GM21619 (cell line): ENCODE measurements at regions not wholly inside any gene's neighbourhood (a gene's known extent, or its start where the extent isn't known, plus 50 kb on each side); places are given as distances from the start of the nearest gene placed in this dataset.

Experiments
- ATAC-seq: cut with Tn5 transposase; IDR thresholded peaks from one replicate; pipeline ENCODE4 v1.9.1; 2021; ENCODE audit not compliant: unreplicated experiment

DNA sequence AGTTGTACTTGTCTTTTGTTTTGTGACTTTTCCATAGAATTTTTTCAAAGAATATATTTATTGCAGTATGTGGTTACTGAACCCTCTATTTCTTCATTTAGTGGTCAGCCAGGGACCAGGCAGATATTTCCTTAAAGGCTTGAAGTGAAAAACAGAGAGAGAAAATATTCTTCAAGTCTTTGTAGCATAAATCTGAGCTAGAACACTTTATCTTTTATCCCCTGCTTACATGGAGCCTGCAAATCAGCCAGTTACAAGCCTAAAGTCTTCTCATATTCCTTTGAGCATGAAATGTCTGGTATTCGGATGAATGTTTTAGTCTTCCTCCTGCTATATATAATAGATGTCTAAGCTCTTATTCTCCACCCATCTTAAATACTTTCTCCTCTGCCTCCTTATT, 1557.5 kb upstream of the ACVR2A start:
- no peak for ATAC-seq

DNA sequence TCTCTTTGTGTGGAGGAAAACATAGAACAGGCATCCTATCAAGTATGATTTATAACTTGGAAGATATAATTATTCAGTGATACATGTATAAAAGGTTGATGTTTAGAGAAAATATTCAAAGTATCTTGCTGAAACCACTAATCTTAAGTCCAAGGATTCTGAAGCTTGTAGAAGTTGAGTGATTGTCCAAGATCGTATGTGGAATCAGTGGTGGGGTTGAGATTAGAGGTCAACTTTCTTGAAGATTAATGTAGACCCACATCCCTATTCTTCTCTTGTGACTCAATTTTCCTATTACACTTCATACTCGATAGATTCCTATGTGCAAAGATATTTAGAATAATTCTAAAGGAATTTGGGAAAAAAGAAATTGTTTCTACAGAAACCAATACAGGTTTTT, 1565.9 kb upstream of the ACVR2A start:
- ATAC-seq, result no peak

DNA sequence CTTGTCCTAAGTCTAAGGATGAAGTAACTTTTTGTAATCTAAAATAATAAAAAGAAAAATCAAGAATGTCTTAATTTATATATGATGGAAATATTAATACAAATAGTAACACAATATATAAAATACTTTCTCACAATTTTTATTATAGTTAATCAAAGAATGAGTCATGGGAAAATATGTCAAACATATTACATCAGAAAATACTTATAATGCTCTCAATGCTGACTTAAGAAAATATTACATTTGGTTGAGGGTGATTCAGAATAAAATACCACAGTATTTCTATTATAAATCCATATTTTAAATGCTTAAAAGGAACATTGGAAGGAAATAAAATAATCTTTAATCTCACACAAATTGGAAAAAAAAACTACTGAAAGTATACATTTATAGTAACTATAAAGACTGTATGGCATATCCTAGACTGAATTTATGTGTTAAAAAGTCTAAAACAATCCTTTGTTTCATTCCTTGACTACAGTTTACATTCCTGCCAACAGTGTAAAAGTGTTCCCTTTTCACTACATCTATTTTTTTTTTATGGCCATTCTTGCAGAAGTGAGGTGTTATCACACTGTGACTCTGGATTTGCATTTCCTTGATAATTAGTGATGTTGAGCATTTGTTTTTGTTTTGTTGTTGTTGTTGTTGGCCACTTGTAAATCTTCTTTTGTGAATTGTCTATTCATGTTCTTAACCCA, 1573.5 kb upstream of the ACVR2A start:
- ATAC-seq, result no peak

DNA sequence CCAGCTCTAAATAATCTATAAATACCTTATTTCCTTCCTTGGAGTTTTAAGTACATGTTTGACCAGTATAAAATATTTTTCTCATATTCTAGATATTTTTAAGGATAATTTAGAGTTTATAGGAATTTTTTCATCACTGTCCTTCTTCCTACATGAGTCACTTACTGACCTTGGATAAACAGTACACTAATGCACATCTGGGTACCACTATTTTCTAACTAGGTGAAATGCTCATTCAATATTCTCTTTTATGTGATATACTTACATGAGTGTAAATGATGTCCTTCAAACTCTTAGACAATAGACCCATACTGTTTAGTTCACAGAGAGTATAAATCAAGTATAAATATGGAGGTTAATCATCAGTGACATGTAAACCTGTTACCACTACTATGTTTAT, 1574.2 kb upstream of the ACVR2A start:
- ATAC-seq, result no peak

DNA sequence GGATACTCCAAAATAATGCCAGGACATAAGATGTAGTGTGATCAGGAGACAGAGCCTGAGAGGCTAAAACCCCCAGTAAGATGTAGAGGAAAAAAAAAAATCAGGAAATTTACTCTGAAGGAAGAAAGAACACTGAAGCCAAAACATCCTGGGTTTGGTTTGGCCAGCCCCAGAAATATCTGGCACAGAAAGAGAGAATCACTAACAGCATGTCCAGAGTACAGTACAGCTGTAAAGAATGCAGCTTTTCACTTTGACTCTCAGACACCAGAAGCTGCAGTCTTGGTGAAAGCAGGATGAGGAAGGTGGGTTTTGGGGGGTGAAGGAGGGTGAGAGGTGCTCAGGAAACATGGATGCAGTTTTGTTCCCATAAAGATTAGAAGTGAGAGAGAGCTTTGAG, 1577.7 kb upstream of the ACVR2A start:
- no peak for ATAC-seq

DNA sequence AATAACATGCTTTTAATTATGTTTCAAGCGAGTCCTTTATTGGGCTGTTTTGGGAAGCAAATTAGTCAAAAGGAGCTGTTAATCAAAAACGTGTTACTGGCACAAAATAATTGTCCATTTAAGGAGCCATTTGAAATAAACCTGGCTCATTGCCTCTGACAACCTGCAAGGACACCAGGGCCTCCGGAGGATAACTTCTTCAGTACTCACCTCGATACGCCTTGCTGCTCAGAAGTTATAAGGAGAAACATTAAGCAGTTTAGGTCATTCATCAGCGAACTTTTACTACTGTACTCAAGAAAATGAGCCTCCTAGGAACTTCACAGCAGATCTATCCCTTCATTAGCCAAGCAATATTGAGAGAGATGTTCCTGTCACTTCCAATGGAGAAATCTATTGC, 1579.2 kb upstream of the ACVR2A start:
- no peak for ATAC-seq

DNA sequence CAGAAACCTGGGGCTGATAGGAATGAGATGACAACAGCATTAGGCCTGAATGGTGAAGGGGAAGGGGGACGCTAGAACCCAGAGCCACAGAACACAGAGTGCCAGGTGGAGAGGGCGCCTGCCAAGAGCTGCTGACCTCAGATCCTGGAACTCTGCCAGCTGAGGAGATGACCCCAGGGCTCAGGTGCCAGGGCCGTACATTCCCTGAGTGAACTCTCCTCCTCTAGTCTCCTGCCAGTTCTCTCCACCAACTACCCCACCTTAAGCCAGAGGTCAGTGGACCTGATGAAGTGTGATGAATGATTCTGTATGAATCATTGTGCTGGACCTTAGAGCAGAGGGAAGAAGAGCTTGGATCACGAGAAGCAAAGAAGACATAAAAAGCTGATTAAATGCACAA, 1582.2 kb upstream of the ACVR2A start:
- ATAC-seq, result no peak

DNA sequence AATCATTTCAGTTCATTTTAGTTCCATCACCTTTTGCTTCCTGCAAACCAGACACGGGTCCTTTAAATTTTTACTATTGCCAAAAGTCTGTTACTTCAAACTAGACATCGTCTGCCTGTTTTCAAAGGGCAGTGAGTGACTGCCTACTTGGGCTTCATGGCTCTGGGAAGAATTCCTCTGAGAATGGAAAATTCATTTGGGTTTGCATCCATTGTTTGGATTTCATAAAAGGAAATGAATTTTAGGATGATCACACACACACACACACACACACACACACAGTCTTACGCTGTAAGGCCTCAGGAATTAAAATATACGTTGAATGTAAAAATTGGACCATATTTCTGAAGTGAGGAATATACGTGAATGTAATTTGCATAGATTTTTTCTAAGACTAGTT, 1584.3 kb upstream of the ACVR2A start:
- ATAC-seq, result no peak

DNA sequence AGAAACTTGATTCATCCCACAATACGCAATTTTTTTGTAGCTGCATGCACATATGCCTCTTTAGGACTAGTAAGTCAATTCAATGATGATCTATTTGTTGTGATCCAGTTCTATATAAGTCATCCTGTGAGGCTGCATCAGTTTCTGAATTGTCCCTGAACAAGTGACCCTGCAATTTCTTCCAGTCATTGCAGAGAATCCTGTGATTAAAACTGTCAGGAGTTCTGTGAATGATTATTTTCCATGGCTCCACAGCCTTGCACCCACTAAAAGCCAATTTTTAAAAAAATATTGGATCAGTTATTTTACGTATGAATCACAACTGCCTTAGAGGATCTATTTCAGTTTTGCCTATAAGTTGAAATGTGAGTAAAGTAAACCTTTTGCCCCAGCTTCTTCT, 1585.0 kb upstream of the ACVR2A start:
- no peak for ATAC-seq

DNA sequence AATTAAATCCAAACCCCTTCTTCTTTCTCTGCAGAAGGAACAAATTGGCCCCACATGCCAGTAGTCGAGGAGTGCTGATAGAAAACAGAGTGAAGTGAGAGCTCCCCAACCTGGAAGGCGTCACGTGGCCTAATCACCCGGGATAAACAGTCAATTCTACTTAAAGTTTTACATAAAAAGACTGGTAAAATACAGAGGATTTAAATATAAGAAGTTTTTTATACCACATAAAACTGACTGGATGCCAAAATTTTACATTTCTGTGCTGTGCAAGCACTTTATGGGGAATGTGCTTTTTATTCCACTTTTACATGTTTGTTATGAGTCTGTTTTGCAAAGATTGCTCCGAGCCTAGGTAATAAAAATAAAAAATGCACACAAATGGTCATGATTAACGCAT, 1586.8 kb upstream of the ACVR2A start:
- no peak for ATAC-seq

DNA sequence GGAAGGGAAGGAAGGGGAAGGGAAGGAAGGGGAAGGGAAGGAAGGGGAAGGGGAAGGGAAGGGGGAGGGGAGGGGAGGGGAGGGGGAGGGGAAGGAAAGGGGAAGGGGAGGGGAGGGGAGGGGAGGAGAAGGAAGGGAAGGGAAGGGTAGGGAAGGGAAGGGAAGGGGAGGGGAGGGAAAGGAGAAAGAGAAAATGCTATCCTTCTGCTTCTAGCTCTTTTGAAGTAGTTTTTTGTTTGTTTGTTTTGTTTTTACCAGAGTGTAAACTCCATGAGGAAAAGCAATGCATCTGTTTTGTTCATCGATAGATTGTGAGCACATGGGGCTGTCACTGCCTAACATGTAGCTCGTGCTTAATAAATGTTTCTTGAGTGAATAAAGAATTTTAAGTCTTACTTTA, 1592.7 kb upstream of the ACVR2A start:
- no peak for ATAC-seq

DNA sequence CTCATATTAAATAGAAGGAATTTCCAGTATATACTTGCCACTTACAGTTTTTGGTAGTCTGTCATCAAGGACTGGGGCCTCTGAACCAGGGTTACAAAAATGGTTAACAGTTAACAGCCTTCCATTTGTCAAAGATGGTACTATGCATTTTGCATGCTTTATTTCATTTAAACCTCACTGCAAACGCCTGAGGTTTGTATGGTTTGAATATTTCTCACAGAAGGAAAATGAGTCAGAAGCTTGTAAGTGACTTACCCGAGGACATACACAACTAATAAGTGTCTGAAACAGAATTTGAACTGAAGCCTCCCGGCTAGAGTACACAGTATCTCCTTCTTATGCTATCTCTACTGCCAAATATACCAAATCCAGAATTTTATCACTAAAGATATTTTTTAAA, 1593.5 kb upstream of the ACVR2A start:
- ATAC-seq, result no peak

DNA sequence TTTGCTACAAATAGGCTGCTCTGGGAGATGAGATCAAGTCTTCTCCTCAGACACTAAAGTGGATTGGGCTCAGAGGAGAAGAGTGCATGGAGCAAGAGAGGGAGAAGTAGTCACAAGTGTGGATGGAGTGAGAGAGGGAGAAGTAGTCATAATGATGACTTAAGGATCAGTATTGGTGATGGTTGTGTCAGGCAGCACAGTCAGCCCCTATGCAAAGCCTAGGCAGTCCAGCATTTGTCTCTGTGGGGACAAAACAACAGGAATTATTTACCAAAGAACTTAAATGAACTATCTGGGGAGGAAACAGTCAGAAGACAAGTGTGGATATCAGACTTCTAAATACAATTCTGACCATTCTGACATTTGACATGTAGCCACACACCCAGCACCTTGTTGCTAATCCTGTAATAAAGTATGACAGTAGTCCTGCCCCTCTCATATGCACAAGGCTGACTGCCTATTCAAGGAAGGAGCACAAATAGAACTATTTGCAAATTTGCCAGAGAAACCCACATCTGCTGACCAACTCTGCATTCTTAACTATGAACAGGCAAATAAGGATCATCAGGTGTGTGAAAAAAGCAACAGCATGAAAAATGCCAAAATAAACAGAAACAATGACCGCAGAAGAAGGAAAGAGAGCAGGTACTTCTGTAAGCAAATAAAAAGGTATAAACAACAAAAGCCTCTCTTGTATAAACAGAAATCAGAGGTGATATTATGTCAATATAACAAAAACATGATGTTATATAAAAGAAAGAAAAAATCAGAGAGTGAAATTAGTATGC, 1597.9 kb upstream of the ACVR2A start:
- no peak for ATAC-seq

DNA sequence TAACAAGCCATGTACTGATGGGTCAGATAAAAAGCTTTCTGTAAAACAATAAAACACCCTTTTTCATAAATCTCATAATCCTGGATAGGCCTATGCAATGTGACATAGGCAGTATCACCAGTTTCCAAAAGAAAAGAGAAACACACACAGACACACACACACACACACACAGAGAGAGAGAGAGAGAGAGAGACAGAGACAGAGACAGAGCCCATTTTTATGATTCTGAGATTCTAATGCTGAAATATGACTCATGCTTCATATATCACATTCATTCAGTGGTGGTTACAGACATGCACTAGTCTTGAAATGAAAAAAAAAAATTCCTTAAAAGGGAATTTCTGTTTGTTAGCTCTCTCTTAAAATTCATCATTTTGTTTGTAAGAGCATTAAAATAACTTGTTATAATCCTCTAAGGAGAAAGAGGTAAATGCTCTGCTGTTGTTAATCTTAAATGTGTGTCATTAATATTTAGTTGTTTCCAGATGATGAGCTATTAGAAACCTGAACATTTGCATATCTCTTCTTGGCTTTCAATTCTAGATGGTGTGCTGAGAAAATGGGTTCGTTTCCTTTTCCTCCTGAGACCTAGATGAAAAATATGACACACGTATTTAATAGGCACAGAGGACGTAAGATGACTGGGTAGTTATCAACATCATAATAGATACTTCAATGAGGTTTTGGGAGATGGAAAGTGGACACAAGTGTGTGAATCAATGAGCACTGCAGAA, 1598.7 kb upstream of the ACVR2A start:
- no peak for ATAC-seq

DNA sequence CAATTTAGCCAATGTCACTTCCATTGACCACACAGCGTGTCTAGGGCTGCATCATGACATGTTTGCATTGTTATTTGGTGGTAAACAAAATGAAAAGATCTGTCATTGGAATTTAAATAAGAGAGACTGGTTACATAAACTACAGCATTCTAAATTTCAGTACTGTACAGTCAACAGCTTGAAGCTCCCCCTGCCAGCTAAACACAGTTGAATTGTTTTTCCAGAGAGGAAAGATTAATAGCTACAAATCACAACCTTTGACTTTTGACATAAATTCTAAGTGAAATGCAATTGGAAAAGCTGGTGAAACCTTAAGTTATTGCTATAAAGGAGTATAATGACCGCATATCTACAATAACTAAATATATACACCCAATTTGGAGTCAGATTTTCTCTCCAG, 1600.0 kb upstream of the ACVR2A start:
- no peak for ATAC-seq

DNA sequence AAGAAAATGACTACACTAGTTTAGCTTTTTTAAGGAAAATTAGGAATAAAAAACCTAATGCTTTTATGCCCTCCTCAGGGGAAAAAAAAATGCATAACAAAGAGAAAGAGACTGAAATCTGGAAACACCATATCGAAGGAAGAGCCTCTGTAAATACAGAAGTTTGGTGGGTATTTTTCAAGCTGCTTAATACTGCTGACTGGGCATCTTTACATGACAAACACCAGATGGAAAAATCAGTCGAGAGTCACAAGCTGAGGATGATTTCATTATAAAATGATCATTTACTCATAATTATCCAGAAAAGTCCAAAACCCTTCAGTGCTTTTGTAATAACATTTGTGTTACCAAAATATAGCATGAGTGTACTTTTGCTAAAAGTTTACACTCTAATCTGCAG, 1600.7 kb upstream of the ACVR2A start:
- ATAC-seq, result no peak

DNA sequence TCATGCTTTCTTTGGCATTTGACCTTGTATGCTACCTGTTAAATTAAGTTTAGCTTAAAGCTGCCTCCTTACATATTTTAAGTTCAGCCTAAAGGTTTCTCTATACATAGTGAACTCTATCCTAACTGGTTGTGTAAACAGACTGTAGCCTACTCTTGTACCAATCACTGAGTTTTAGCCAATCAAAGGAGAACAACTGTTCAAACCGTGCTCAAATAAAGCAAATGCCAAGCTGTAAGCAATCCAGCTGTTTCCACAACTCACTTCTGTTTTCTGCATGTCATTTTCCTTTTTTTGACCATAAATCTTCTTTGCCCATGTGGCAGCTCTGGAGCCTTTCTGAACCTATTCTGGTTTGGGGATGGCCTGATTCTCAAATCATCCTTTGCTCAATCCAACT, 1603.8 kb upstream of the ACVR2A start:
- ATAC-seq, result no peak

DNA sequence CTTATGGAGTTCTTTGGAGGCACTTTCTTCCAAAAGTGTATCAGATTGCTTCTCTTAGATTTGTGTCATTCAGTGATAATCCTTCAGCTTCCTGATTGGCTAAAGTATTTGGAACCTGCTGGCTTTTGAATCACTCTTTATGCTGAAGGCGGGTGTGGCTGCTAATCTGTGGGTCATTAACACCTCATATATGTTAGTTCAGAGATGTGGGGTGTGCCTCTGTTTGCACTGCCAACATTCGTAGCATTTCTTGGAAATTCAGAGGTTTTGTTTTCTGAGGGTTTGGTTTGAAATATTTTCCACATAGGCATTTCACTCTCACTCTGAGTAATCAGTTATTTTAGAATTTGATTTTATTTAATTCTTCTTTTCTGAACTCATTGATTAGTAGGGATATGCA, 1604.4 kb upstream of the ACVR2A start:
- ATAC-seq, result no peak

DNA sequence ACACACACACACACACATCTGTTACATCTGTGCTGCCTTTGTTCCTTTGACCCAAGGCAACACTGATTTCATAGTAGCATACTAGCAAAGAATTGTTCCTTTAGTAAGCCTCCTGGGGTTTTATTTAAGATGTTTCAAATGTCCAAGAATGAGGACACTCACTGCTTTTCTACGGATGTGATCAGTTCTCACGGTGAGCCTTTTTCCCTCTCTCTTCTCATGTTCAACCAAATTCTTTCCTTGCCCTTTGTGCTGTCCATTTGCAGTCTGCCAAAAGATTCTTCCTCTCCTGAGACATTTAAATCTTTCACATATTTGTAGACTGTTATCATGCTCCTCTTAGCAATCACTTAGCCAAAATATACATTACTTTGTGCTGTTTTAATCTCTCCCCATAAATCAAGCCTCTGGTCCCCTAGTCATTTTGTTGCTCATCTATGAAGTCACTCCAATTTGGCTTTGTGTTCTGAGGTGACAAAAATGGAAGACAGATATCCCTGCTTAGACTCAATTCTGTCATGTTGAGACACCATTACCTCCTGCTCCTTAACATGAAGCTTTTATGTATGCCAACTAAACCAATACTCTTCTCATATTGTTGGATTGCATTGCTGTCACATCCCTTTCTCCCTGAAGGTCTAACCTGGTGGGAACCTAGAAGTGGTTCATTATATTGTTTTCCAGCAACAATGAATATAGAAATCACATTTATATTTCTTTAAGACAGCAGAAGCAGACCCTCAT, 1605.3 kb upstream of the ACVR2A start:
- ATAC-seq, result no peak

DNA sequence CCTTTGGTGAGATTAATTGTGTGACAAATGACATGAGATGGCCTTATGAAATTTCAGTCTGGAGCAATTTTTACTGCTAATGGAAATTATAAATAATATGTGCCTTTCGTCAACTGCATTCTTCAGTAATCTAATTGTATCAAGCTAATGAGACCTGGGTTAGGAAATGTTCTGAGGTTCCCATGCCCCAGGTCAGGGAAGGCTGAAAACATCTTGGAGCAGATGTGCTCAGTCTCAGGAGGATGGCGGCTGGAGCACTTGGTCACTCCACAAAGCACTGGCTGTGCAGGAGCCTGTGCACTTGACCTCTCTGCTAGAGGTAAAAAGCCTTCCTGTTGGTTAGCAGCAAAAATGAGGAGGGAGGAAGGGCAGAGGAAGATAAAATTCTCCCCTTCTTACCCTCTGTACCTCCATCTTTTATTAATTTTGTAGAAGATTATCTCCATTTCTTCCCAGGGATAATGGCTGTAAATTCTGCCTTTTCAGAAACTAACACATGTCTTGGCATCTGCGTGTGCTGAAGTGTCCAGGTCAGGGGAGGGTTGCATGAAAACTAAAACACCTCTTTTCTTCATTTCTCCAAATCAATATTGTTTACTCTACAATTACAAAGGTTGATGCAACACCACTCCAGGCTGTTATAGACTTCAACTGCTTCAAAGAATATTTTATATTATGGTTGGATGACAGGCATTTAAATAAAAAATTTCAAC, 1606.4 kb upstream of the ACVR2A start:
- ATAC-seq, result no peak

DNA sequence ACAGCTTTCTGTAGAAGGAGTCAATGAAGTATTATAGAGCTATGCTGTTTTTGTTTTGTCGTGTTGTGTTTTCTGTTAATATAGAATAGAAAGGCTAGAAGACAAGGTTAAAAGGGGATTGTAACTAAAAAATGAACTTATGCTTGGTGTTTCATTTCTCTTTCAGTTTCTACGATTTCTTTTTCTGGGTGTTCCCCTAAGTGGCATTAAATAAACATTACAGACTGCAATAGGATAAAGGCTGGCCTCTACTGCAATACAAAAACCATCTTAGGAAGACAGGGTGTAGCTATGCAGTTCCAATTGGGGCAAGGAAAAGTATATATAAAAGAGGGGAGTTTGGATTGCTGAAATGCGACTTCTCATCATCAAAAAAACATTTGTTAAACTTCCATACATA, 1609.7 kb upstream of the ACVR2A start:
- ATAC-seq, result no peak
